Endodermal cell (in vitro differentiated cells): ENCODE measurements at regions not wholly inside any gene's neighbourhood (a gene's known extent, or its start where the extent isn't known, plus 50 kb on each side); places are given as distances from the start of the nearest gene placed in this dataset.

Experiments used
- DNase-seq: peaks from one replicate; pipeline ENCODE4 v3.0.0-alpha.2; 2017
- H3K27ac ChIP-seq: 2 replicates; pipeline ENCODE4 v1.5.1; 2013; ENCODE audit warnings: mild to moderate bottlenecking, low read depth, low read length, moderate library complexity
- H3K27me3 ChIP-seq: 2 replicates; pipeline ENCODE4 v1.6.1; 2013; ENCODE audit warnings: mild to moderate bottlenecking, low read length, moderate library complexity; ENCODE audit not compliant: insufficient read depth, control insufficient read depth, poor library complexity, severe bottlenecking
- H3K36me3 ChIP-seq: 2 replicates; pipeline ENCODE4 v1.7.0; 2013; ENCODE audit warnings: mild to moderate bottlenecking, low read length, moderate library complexity; ENCODE audit not compliant: control insufficient read depth, insufficient read depth
- H3K4me1 ChIP-seq: one replicate; pipeline ENCODE4 v1.7.0; 2013; ENCODE audit warnings: low read length; ENCODE audit not compliant: control insufficient read depth, insufficient read depth
- H3K4me3 ChIP-seq: 2 replicates; pipeline ENCODE4 v1.5.1; 2013; ENCODE audit warnings: mild to moderate bottlenecking, low read length, moderate library complexity
- H3K9ac ChIP-seq: 2 replicates; pipeline ENCODE4 v1.6.1; 2013; ENCODE audit warnings: mild to moderate bottlenecking, low read length, moderate library complexity; ENCODE audit not compliant: poor library complexity, severe bottlenecking; ENCODE audit errors: extremely low read depth
- H3K9me3 ChIP-seq: 2 replicates; pipeline ENCODE4 v1.6.1; 2013; ENCODE audit warnings: mild to moderate bottlenecking, low read length, moderate library complexity; ENCODE audit not compliant: control insufficient read depth
- H3K27ac Mint-ChIP-seq: 2 replicates; pipeline ENCODE4 v1.8.0; 2020; ENCODE audit warnings: mixed read lengths
- H3K27me3 Mint-ChIP-seq: 2 replicates; pipeline ENCODE4 v1.8.0; 2021; ENCODE audit warnings: mild to moderate bottlenecking, mixed read lengths; ENCODE audit not compliant: insufficient read depth
- H3K36me3 Mint-ChIP-seq: 2 replicates; pipeline ENCODE4 v1.8.0; 2020; ENCODE audit warnings: low read depth, mixed read lengths
- H3K4me1 Mint-ChIP-seq: 2 replicates; pipeline ENCODE4 v1.8.0; 2020; ENCODE audit warnings: mixed read lengths
- H3K4me3 Mint-ChIP-seq: 2 replicates; pipeline ENCODE4 v1.8.0; 2020; ENCODE audit warnings: mild to moderate bottlenecking, moderate library complexity, mixed read lengths
- H3K9me3 Mint-ChIP-seq: 2 replicates; pipeline ENCODE4 v1.8.0; 2020; ENCODE audit warnings: mild to moderate bottlenecking, mixed read lengths
- WGBS, 2 experiments: methylation state at CpG; one replicate each; pipeline versions ENCODE4 v1.1.5 to v1.1.7; 2013; ENCODE audit warnings: missing lambda C conversion rate in 2 of 2, mixed read lengths in 1 of 2; ENCODE audit not compliant: insufficient coverage in 1 of 2, insufficient read length in 1 of 2; 5-methylcytosine and 5-hydroxymethylcytosine counted together
- TF ChIP-seq, protein P1 (sequence below): fragments of 200-600 bp; sonication (generic); conservative IDR thresholded peaks from 2 replicates; pipeline ENCODE4 v1.5.0; 2021; ENCODE audit warnings: antibody characterized with exemption, mild to moderate bottlenecking

GRCh38 chr2:41109744-41110143 lies 657.9 kb upstream of the SLC8A1 start:
- 80 to 98% methylated on average over 1 to 4 of the region's 4 CpGs for WGBS, 2 experiments
- H3K36me3 Mint-ChIP-seq: no peaks in the 10 kb centered on the region

GRCh38 chr2:41111836-41112627 lies 660.1 kb upstream of the SLC8A1 start:
- 94 to 99% methylated on average over 2 to 5 of the region's 5 CpGs for WGBS, 2 experiments
- H3K27me3 ChIP-seq: no peaks in the 10 kb centered on the region
- no peaks in the 10 kb centered on the region for H3K4me1 ChIP-seq
- TF ChIP-seq, protein P1, sequence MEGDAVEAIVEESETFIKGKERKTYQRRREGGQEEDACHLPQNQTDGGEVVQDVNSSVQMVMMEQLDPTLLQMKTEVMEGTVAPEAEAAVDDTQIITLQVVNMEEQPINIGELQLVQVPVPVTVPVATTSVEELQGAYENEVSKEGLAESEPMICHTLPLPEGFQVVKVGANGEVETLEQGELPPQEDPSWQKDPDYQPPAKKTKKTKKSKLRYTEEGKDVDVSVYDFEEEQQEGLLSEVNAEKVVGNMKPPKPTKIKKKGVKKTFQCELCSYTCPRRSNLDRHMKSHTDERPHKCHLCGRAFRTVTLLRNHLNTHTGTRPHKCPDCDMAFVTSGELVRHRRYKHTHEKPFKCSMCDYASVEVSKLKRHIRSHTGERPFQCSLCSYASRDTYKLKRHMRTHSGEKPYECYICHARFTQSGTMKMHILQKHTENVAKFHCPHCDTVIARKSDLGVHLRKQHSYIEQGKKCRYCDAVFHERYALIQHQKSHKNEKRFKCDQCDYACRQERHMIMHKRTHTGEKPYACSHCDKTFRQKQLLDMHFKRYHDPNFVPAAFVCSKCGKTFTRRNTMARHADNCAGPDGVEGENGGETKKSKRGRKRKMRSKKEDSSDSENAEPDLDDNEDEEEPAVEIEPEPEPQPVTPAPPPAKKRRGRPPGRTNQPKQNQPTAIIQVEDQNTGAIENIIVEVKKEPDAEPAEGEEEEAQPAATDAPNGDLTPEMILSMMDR: no peak
- H3K4me3 ChIP-seq: no peak overlapping the region
- H3K27ac ChIP-seq: no peak overlapping the region
- H3K4me3 Mint-ChIP-seq: no peak overlapping the region
- no peaks in the 10 kb centered on the region for H3K36me3 Mint-ChIP-seq
- peaks cover 17% of the 10 kb centered on the region for H3K9me3 Mint-ChIP-seq
- H3K4me1 Mint-ChIP-seq: no peaks in the 10 kb centered on the region
- DNase-seq: no peak
- H3K9ac ChIP-seq: no peak overlapping the region
- no peaks in the 10 kb centered on the region for H3K27me3 Mint-ChIP-seq
- H3K9me3 ChIP-seq: peaks cover 5% of the 10 kb centered on the region
- no peaks in the 10 kb centered on the region for H3K36me3 ChIP-seq
- H3K27ac Mint-ChIP-seq: no peak overlapping the region

More at GRCh38 chr2:41109744-41110143, 657.9 kb upstream of the SLC8A1 start:
- Mint-ChIP-seq H3K9me3 (peaks cover 16% of the 10 kb centered on the region), H3K4me1 (no peaks in the 10 kb centered on the region), H3K27me3 (no peaks in the 10 kb centered on the region), H3K27ac (no peak overlapping the region), H3K4me3 (no peak overlapping the region)
- Histone ChIP-seq H3K4me1 (no peaks in the 10 kb centered on the region), H3K4me3 (no peak overlapping the region), H3K27me3 (no peaks in the 10 kb centered on the region), H3K9ac (no peak overlapping the region), H3K36me3 (no peaks in the 10 kb centered on the region), H3K9me3 (peaks cover 5% of the 10 kb centered on the region), H3K27ac (no peak overlapping the region)
- DNase-seq: no peak
- TF ChIP-seq, protein P1: no peak

DNA sequence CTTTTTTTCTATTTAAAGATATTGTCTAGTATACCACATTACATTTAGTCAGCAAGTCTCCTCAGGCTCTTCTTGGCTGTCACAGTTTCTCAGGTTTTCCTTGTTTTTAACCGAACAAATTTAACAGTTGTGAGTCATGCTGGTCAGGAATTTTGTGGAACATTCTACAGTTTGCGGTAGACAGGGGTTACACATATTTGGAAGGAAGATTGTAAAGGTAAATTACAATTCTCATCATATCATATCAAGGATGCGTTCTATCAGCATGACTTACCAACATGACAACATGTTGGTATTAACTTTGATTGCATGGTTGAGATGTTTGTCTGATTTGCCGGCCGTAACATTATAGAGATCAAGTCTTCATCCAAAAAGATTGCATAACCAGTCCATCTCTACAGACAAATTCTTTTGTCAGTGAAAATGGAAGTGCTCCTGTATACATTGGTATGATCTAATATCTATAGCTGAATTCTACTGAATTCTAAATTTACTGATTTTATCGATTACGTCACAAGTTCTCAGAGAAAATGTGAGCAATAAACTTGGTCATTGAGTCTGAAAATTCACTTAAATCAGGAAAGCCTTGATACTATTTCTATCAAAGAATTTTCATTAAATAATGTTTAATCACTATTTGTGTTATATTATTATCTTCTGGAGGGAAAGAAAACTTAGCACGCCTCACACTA lies 664.4 kb upstream of the SLC8A1 start:
- Mint-ChIP-seq H3K27me3 (no peaks in the 10 kb centered on the region), H3K4me3 (no peak overlapping the region), H3K4me1 (no peaks in the 10 kb centered on the region), H3K9me3 (peaks cover 17% of the 10 kb centered on the region), H3K36me3 (no peaks in the 10 kb centered on the region), H3K27ac (no peak overlapping the region)
- H3K4me1 ChIP-seq: no peaks in the 10 kb centered on the region
- no peaks in the 10 kb centered on the region for H3K36me3 ChIP-seq
- no peak overlapping the region for H3K9ac ChIP-seq
- WGBS, 2 experiments: 99% methylated on average over 7 of the region's 8 CpGs; no CpG with 5 or more reads in 1 of the 2 experiments
- no peak overlapping the region for H3K4me3 ChIP-seq
- TF ChIP-seq, protein P1: no peak
- H3K27ac ChIP-seq: no peak overlapping the region
- H3K9me3 ChIP-seq: peaks cover 5% of the 10 kb centered on the region
- no peak for DNase-seq
- no peaks in the 10 kb centered on the region for H3K27me3 ChIP-seq
